GM18861 (cell line): ENCODE measurements at regions not wholly inside any gene's neighbourhood (a gene's known extent, or its start where the extent isn't known, plus 50 kb on each side); places are given as distances from the start of the nearest gene placed in this dataset.

Experiments
- ATAC-seq: cut with Tn5 transposase; IDR thresholded peaks from one replicate; pipeline ENCODE4 v1.9.1; 2021; ENCODE audit not compliant: unreplicated experiment

DNA sequence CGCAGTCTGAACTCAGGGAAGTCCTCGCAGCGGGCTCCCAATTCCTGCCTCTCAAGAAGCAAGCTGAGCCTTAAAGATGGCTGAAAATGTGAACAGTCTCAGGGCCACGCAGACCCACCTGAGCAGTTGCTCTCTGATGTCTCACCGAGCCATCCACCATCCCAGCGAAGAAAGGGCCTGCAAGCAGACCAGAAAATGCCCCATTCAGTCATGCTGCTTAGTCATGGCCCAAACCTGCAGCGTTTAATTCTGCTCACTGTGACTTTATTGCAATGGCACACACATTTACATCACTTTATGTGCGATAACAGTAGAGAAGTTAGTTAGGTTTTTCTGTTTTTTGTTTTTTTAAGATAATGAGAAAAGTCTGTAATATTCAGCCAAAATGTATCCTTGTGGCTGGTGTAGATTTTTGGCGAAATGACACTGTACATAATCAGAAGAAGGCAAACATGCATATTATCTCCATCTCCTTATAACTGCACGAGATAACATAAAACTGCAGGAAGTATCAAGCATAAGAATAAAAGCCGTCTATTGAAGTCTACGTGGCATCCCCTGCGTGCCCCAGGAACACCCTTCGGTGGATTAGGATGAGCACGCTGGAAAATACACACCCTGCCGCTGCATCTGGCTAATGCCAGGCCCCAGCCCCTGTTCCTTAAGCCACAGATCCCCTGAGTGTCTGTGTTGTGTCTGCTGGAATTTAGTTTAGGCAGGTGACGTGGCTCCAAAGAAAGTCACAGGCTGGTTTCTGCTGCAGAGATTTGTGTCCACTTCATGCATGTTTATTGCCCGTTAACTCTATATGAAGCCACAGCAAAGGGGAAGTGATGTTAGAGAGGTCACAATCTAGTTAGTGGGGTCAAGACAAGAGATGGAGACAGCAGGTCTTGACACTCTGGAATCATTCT is 119.8 kb upstream of the IRF2BP2 start:
- no peak for ATAC-seq

DNA sequence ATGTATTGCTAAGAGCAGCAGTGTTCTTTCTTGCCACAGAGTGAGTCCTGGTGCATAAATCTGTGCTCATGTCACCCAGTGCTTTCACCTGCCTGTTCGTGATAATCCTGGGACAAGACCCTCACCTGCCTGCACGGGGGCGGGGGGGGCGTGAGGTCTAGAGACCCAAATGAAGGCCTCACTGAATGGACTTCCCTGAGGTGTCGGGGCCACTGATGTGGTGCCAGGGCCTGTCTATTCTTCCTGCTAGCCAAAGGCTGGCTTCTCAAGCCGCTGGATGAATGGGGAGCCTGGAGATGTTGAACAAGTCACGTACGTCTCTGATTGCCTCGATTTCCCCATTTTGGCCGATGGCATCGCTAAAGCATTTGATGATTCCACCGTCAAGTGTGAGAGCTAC is 118.8 kb upstream of the IRF2BP2 start:
- no peak for ATAC-seq

GRCh38 chr1:234727018-234727940 is 117.3 kb upstream of the IRF2BP2 start:
- no peak for ATAC-seq

DNA sequence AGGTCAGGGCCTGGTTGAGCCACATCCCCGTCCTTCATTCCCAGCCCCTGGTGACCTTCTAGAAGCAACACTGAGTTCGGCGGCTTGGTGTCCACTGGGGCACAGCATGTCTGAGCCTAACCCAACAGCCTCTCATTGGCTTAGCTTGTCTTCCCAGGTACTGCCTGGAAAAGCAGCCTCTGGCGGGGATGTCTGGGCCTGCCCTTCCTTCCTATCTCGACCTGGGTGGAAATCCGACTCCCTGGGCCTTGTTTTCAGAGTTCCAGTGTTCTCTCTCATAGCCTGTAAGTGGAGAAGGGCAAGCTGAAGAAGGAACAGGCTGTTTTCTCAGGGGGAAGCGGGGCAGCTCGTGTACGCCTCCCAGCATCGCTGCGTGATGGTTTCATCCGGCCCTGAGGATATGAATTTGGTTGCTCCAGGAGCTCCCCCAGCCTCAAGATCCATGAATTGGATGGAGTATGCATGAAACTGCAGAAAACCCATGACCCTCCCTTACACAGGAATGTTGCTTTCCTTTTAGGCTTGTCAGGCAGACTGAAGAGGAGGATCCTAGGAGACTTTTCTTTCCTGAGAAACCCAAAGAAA is 116.5 kb upstream of the IRF2BP2 start:
- no peak for ATAC-seq

GRCh38 chr1:234725177-234726132 is 115.5 kb upstream of the IRF2BP2 start:
- no peak for ATAC-seq

- no peak for ATAC-seq
These were observed 114.7 kb upstream of the IRF2BP2 start for GRCh38 chr1:234724516-234725176.

DNA sequence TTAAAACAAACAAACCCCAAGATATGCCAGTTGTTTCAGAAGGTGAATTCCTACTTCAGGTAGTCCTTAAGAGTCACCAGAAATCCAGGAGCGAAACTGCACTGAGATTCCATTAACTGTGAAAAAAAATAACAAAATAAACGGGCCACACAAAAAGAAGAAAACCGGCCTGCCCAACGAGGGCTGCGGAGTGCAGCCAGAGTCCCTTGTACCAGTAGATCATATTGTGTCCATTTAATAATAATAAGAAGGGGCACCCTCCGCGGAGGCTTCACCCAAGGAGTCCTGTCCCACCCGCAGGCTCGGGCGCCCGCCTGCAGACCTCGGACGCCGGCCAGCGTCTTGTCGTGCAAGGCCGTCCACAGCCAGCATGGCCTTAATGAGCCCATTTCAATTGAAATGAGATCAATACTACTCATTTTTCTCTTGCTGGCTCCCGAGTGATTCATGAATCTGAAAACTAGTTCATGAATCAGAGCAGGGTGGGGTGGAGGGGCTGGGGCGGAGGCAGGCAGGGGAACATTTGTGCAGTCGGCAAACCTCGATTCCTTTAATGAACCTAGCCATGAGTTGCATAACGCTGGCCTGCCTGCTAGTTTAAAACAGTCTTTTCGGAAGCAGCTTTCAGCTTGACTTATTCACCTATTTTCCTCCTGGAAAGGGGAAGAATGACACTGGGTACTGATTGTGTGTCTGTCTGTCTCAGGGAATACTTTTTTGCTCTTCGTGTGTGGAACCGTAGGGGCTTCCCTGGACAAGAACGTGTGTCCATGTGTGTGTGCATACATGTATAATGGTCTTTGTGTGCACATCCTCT is 113.1 kb upstream of the IRF2BP2 start:
- no peak for ATAC-seq

GRCh38 chr1:234722270-234722704 is 112.3 kb upstream of the IRF2BP2 start:
- no peak for ATAC-seq

- ATAC-seq: no peak
These were observed 111.7 kb upstream of the IRF2BP2 start for GRCh38 chr1:234721476-234722269.

- no peak for ATAC-seq
These were observed 110.9 kb upstream of the IRF2BP2 start for GRCh38 chr1:234720709-234721441.

DNA sequence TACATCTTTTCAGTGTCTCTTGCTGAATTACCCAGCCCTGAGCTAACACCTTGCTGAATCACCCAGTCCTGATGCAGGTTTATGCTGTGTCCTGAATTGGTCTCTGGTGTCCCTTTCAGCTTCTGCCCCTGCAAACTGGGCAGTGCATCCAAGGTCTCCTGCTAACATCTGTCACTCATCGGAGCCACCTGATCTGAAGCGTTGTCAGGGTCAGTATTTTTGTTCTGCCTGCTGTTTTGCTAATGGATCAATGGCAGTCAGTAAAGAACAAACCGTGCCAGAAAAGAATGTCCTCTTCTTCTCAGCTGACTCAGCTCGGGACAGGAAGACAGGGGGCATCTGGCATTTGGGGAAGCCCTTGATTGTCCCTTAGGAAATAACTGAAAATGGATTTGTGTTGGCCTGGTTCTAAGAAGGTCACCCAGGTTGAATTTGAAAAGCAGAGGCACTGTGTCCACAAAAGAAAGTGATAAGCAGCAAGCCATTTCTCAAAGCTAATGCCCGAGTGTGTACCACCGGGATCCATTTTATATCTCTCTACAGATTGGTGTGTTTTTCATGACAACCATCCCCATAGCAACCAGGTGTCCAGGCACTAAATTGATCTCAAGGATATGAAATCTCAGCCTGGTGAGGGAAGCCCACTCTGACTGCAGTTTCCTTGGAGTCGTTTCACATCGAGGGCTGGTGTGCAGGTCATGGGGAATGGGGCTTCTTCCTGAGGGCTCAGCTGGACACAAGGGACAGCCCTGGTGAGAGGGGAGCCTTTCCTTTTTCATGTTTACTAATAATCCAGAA is 109.7 kb upstream of the IRF2BP2 start:
- ATAC-seq: no peak

- no peak for ATAC-seq
These were observed 108.8 kb upstream of the IRF2BP2 start for GRCh38 chr1:234718496-234719453.

DNA sequence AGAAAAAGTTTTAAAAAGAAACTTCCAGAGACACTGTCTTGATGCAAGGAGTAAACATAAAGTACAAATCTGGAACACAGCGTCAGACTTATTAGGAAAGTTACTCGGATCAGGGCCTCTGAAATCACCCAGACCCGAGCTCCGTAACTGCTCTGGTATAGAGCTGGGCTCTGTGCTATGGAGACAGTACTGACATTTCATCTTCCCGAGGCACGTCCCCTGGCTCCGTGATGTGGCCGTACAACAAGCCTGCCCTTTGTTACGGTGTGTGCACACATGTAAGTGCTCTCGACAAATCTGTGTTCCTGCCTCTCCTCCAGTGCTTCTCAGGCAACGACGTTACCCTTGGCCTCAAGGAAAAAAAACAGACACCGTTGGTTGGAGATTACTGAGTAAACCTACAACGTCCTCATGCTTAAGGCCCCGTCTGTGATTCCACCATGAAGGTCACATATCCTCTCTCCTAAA is 107.0 kb upstream of the IRF2BP2 start:
- ATAC-seq: no peak

- ATAC-seq: no peak
These were observed 105.5 kb upstream of the IRF2BP2 start for GRCh38 chr1:234715252-234716014.

DNA sequence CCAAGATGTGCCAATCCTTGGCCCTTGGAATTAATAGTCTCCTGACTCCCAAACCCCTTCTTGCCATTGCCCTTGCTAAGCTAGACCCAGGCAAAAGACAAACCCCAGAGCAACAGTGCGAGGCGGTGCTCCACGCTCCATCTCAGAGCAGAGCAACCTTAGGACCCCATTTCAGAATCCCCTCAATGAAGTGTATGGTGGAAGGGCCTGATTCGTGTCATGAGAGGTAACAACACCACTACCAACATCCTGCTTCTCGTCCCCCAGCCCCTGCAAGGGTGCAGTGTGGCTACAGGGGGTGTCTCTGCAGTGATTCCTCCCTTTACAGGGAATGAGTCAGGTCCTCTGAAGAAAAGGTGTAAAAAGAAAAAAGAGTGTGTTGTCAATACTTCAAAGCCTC is 103.9 kb upstream of the IRF2BP2 start:
- no peak for ATAC-seq
